ENCODE measurements at regions not wholly inside any gene's neighbourhood (a gene's known extent, or its start where the extent isn't known, plus 50 kb on each side); places are given as distances from the start of the nearest gene placed in this dataset.

DNA sequence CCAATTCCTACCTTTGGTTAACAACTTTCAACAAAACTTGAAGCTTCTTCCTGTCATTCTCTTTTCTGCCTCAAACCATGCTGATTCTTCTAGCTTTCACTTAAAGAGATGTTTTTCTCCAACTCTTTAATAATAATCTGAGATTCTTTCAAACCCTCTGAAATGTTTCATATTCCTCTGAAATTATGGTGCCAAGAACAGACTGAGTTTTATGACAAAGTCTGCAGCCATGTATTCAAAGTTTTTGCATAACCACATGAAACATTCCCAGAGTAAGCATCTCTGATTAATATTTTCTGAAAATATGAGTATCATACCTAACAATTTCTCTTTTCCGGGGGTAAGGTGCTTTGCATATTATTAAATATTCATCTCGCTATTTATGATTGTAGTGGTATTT is 59.1 kb upstream of the DCN start:
- DNase-seq (ENCODE audit: low read depth) = no peak

DNA sequence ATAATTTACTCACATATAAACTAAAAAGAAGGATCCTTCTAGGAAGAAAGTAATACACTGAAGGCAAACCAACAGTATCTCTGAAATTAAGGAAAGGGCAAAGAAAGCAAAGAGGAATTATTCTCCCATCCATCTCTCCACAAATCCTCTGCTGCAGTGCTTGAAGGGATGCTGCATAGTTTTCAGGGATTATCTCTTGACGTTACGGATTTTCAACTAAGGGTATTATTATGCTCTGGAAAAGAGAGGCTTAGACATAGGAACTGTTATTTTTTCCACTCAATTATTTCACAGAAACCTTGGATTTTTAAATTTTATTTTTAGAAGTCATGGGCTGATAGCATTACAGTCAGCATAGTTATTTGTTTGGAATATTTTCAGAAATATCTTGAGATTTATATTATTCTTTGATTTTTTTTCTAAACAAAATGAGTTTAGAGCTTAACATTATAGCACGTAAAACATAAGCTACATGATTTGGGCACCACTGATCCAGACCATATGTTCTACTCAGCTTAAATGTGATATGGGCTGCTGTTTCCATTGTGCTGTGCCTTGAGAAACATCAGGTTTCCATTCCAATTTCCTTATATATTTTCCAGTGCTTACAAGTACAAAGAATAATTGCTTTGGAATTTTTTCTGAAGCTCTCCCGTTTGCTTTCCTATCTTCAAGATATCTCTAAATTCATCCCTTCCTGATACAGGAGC is 57.9 kb upstream of the DCN start:
- no peak for DNase-seq (ENCODE audit: low read depth)

DNA sequence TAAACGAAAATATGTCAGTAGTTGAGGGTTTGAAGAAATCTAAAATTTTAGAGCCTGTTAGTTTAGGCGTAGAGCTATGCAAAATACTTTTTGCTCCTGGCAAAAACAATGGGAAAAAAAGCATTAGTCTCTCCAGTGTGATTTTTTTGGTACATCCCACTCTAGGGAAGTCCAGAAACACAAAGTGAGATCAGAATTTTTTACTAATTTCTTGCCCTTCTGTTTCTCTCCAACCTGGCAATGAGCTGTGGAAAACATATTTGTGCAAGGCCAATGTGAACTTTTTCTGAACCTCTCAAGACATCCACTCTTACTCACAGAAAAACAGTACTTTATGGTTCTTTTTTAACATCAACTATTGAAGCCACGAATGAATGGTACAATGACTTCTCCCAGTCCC is 56.9 kb upstream of the DCN start:
- DNase-seq (ENCODE audit: low read depth) = peak; percentile 19

Measured in EH (cell line).